GM19025 (cell line): ENCODE measurements at regions not wholly inside any gene's neighbourhood (a gene's known extent, or its start where the extent isn't known, plus 50 kb on each side); places are given as distances from the start of the nearest gene placed in this dataset.
"Not testable (repeated sequence)": the region's sequence is repeated elsewhere in the genome, so short reads cannot be mapped to it uniquely, and the experiment has no call there.

Experiments used
- ATAC-seq: cut with Tn5 transposase; IDR thresholded peaks from one replicate; pipeline ENCODE4 v1.9.1; 2021; ENCODE audit warnings: mild to moderate bottlenecking, low read depth, moderate library complexity; ENCODE audit not compliant: unreplicated experiment

DNA sequence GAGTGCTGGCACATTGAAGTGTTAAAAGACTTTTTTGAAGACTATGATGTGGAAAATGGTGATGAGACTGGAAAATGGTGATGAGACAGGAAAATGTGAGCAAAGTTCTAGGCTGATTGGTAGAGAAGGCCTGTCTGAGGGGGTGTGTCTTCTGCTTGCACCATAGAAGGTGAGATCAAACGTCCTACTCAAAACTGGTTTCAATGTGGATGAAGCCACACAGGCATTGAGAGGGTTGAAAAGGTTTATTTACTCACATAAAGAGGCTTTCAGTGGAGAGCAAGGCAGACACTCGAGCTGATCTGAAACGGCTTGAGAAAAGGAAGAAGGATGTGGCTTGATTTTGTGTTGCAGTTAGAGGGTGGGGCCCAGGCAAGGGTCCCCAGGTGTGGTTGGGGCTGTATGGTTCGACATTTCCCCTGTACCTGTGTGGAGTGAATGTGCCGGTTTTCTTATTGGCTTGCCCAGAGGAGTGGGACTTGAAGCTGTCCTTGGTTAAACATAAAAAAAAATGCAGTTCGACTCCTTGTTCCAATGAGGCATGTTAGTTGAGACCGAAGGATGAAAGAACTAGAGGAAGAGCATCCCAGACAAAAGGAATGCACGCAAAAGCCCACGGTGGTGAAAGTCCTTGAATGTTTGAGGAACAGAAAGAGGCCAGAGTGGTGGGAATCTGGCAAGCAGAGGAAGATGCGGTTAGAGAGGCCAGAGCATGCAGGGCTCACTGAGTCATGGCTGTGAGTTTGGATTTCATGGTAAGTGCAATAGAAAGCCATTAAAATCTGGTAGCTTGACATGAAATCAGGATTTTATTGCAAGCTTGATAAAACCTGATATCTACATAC is 172.3 kb downstream of the EPM2A start:
- no peak for ATAC-seq

DNA sequence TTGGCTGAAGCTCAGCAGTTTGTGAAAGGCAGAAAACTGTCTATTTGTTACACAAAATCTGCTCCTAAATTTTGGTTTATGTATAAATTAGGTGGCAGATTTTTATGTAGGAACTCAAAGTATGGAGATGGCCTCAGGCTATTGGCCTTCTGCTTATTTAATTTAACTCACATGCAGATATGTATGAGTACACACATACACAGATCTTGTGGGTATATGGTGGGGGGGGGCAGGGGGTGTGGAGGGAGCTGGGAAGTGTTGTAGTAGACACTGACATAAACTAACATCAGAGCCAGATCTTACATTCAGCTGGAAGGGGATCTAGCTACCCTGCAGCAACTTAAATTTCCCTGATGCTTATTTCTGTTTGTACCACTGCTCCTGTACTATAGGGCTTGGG is 170.8 kb downstream of the EPM2A start:
- ATAC-seq, result no peak

- no peak for ATAC-seq
Observed at GRCh38 chr6:145567684-145568252, 167.6 kb downstream of the EPM2A start.

GRCh38 chr6:145569140-145569539 is 166.2 kb downstream of the EPM2A start:
- ATAC-seq, result no peak

DNA sequence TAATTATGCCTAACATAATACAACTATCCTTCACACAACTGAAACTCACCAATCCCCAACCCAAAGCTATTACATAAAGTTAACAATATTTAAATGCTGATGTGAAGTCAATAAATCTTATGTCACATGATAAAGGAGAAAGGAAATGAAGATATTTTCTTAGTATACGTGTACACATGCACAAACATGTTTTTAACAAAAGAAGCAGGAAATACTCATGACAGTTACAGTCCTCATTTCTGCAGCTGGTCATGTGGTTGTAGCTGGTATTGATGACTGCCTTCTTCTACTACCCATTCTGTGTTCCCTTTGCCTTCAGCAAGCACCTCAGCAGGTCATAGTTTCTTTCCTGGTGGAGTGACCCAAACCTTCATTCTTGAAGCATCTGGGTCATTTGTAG is 165.0 kb downstream of the EPM2A start:
- ATAC-seq, result not testable (repeated sequence)

DNA sequence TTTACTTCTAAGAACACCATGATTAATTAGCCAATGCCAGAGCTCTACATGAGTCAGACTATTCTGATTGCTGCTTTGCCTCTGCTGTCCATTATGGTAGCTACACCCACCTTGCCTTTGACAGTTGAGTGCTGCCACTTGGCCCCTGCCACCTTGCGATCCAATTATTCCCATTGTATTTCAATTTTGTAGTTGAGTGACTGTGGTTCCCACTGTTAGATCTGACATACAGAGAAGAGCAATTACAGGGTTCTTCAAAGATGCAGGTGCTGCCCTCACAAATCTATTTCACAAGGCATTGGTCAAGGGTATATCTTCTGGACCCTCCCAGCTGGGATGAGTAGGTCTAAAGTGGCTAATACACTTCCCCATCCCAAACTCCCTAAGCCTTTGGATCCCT is 161.1 kb downstream of the EPM2A start:
- ATAC-seq, result not testable (repeated sequence)
